GM12872 (cell line): ENCODE measurements at regions not wholly inside any gene's neighbourhood (a gene's known extent, or its start where the extent isn't known, plus 50 kb on each side); places are given as distances from the start of the nearest gene placed in this dataset.
A peak's percentile ranks its signal among the peaks of the same experiment; 100 is the strongest.

Experiments used
- TF ChIP-seq, protein P1 (sequence below): IDR thresholded peaks from 3 replicates; pipeline ENCODE4 v1.5.1; 2011; ENCODE audit warnings: low read depth, mild to moderate bottlenecking, low read length, moderate library complexity; ENCODE audit not compliant: insufficient read depth

DNA sequence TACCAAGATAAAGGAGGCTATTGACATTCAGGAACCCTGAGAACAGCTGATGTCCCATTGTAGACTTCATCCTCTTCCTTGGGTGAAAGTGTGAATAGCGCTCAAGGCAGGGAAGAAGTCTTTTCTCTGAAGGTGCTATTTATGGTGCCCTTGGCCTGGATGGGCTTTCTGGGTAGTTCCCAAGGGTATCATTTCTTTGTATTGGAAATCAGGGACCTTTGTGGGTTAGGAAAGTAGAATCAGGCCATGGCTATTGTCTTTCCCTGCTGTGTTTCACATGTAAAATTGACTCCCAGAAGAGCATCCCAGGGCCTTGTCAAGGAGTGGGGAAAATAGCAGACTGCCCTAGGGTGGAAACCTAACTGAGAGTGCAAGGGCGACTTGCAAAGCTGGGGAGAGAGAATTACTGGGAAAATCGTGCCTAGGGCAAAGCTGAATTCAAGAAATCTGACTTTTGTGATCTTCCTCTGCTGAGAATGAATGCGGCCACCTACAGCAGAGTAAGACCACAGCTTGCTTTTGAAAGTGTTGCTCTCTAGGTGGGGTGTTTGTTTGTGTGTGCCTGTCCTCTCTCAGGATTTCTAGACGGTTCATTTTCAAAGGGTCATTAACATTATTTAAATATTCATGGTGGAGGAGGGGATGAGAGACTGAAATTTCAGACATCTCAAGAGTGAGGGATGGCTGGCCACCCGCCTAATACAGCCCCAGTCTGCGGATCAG, 160.6 kb downstream of the C9orf152 start:
- TF ChIP-seq, protein P1, sequence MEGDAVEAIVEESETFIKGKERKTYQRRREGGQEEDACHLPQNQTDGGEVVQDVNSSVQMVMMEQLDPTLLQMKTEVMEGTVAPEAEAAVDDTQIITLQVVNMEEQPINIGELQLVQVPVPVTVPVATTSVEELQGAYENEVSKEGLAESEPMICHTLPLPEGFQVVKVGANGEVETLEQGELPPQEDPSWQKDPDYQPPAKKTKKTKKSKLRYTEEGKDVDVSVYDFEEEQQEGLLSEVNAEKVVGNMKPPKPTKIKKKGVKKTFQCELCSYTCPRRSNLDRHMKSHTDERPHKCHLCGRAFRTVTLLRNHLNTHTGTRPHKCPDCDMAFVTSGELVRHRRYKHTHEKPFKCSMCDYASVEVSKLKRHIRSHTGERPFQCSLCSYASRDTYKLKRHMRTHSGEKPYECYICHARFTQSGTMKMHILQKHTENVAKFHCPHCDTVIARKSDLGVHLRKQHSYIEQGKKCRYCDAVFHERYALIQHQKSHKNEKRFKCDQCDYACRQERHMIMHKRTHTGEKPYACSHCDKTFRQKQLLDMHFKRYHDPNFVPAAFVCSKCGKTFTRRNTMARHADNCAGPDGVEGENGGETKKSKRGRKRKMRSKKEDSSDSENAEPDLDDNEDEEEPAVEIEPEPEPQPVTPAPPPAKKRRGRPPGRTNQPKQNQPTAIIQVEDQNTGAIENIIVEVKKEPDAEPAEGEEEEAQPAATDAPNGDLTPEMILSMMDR = no peak

DNA sequence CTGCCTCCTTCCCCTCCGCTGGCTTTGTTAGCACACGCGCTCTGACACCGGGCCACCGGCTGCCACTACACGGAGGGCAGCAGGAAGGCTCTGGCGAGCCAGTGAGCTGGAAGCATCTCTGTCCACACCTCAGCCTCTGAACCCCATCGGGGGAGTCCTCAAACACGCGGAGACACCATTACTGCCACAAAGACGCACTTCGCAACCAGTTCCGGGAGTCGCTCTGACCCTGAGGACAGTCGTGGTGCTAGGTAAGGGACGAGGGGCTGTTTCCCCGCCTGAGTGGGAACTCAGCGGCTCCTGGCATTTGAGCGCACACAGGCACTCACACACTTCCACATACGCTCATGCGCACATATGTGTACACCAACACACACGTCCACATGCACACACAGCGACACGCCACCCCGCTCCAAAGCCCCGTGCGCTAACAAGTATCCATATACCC, 160.0 kb downstream of the C9orf152 start:
- TF ChIP-seq, protein P1 = 0 out of 3 replicates have a peak, but pooled peaks have one; percentile 9

DNA sequence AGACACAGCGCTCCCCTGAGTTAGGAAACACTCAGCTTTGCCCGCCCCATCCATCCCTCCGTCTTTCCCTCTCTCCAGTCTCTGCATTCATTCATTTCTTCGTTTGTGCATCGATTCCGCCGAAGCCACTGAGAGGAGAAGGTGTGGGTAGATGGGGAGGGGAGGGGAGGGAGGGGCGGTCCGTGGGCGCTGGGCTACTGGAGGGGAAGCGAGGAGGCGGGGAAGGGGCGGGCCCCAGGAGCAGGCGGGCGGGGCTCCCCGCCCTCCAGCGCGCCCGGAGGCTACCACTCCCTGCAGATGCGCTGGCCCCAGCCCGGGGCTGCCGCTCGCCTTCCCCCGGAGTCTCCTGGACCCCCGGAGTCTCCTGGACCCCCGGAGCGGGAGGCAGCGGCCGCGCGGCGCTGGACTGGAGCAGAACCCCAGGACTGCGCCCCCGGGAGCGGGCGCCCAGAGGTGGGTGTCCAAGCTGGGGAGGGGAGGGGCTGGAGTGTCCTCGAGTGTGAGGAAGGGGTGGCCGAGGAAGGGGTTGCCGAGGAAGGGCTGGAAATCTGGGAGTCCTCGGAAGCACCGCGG, 159.5 kb downstream of the C9orf152 start:
- TF ChIP-seq, protein P1 = no peak

DNA sequence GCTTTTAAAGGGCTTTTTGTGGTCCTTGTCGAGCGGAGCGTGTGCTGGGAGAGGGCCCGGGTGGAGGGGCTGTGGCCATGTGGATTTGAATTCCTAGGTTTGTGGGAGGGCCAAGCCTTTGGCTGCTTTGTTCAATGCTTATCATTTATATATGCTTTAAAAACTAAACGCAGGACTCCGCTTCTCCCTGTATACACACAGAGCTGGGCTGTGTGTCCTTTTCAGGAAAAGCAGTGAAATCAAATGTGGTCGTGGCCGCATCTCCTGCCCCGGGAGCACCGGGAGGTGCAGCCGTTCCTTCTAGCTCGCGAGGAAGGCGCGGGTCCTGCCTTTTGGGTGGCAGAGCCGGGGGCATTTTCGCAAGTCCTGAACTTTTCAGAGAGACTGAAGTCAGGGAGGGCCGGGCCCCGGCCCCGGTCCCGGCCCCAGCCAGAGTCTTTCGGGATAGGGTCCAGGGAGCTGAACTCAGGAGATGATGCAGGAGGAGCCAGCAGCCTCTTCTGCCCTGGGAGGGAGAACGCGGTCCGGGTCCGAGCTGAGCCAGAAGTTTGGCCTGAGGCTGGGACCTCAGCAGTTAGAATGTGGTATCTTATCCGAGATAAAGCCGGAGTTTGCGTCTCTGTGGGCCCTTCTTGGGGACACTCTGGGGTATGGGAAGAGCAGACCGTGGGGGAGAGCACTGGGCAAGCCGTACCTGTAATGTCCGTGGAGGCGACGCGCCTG, 158.8 kb downstream of the C9orf152 start:
- TF ChIP-seq, protein P1 = no peak

DNA sequence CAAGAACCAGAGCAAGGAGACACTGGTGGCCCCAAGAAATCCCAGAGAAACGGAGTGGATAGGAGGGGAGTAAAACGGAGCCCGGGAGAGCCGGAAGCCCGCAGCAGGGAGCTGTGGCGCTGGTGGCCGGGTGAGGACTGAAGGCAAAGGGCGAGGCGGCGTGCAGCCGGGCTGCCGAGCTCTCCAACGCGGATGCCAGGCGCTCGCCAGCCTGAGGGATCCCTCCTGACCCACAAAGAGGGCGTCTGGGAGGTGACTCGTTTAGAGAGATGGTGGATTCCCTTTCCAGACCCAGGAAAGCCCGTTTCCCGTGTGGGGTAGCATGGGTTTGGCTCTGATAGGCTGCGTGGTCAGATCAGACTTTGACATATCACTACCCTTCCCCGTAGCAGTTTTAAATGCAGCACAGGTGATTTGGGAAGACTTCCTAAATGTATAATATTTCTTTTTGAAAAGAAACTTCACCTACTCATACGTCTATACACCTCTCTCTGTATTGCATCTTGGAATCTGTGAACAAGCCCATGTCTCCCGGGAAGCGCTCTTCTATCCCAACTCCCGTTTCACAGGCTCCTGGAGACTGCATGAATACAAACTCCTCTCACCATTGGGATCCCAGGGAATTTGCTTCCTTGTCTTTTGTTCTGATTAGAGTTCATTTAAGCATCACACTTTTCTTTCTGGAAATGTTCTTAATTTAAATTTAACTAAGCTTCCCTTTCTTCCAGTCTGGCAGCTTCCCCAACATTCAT, 158.1 kb downstream of the C9orf152 start:
- TF ChIP-seq, protein P1 = no peak

DNA sequence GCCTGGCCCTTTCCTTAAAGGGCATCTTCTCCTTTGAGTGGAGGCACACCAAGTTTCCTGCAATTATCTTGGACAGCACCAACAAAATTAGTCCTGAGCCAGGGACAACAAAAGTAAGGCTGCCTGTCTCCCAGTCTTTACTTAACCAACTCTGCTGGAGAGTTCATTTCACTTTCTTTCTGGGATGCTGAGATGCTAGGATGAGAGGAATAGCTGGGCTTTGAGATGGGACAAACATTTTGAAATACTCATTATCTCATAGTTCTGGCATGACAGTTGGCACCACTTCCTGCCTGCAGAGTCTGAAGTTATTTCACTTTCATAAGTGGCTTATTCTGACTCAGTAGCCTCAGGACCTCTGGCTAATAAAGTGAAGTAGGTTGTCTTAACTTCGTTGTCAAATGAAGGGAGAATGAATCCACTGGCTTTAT, 157.0 kb downstream of the C9orf152 start:
- TF ChIP-seq, protein P1 = no peak

DNA sequence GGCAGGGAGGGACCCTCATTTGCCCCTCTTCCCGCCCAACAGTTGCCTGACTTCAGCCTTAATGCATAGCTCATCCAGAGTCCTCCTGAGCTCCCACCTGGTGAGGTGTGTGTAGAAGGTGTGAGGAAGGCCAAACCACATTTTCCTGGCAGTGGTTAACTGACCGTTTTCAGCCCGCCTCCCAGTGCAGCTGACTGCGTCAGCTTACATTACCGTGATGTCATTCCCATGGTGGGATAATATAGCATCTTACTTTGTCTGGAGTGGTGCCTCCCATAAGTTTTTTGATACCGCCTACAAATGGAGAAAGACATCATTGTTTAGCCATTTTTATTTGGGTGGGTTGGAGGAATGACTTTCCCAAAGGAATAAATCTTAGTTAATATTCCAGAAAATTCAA, 151.9 kb downstream of the C9orf152 start:
- TF ChIP-seq, protein P1 = no peak
